GM19452 (cell line): ENCODE measurements at regions not wholly inside any gene's neighbourhood (a gene's known extent, or its start where the extent isn't known, plus 50 kb on each side); places are given as distances from the start of the nearest gene placed in this dataset.
"Not testable (repeated sequence)": the region's sequence is repeated elsewhere in the genome, so short reads cannot be mapped to it uniquely, and the experiment has no call there.

Source experiments
- ATAC-seq: cut with Tn5 transposase; IDR thresholded peaks from one replicate; pipeline ENCODE4 v1.9.1; 2021; ENCODE audit not compliant: unreplicated experiment

DNA sequence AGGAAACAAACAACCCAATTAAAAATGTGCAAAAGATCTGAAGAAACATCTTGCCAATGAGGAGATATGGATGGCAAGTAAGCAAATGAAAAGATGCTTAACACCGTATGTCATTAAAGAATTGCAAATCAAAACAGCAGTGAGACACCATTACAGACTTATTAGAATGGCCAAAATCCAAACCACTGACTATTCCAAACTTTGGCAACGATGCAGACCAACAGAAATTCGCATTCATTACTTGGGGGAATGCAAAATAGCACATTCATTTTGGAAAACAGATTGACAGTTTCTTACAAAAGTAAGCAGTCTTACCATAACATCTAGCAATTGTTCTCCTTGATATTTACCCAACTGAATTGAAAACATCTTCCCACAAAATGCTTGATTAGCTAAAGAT, 1118.7 kb downstream of the SUCLG1 start:
- no peak for ATAC-seq

DNA sequence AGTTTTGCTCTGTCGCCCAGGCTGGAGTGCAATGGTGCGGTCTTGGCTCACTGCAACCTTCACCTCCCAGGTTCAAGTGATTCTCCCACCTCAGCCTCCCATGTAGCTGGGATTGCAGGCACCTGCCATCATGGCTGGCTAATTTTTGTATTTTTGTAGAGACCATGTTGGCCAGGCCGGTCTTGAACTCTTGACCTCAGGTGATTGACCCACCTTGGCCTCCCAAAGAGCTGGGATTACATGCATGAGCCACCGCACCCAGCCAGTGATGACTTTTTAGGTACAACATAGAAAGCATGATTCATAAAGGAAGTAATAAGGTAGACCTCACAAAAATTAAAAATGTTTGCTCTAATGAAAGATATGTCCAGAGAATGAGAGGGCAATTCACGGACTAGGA, 1119.1 kb downstream of the SUCLG1 start:
- not testable (repeated sequence) for ATAC-seq

DNA sequence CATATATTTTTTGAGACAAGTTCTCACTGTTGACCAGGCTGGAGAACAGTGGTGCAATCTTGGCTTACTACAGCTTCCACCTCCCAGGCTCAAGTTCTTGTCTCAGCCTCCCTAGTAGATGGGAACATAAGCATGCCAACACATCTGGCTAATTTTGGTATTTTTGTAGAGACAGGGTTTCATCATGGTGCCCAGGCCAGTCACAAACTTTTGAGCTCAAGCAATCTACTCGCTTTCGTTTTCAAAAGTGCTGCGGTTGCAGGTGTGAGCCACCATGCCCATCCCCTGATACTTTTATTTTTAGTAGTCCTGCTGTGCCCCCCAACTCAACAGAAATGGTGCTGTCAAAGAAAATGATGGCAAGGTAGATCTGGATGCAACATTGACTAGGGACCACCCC, 1127.3 kb downstream of the SUCLG1 start:
- ATAC-seq, result no peak

DNA sequence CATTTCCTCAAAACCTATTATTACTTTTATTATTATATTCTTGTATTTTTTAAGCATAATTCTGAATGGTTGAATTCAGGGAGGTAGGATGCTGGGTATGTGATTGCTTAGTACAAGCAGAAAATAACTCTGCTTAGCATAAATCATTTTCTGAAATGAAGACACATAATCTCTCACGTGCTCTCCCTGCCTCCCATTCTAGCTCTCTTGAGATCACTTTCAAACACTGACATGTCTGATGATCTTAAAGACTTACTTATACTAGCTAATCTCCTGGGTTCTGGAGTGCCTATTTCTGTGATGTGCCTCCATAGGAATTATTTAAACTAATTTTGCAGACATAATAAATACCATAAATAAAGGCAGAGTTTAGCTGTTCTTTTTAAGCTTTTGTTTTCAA, 1136.0 kb downstream of the SUCLG1 start:
- no peak for ATAC-seq

DNA sequence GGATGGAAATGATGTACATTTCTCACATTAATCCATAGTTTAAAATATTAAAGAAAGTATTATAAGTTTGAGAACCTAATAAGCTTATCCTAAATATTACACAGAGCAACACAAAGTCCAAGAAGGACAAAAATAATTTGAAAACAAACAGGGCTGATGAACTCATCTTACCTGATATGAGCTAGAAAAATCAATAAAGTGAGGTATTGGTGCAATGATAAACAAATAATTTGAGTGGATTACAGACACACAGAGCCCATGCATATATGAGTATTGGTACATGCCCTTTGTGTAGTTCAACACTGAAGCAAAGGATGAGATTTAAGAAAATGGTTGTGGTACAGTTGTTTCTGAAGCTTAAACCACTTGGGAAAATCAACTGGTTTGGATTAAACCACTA, 1139.0 kb downstream of the SUCLG1 start:
- ATAC-seq, result no peak

DNA sequence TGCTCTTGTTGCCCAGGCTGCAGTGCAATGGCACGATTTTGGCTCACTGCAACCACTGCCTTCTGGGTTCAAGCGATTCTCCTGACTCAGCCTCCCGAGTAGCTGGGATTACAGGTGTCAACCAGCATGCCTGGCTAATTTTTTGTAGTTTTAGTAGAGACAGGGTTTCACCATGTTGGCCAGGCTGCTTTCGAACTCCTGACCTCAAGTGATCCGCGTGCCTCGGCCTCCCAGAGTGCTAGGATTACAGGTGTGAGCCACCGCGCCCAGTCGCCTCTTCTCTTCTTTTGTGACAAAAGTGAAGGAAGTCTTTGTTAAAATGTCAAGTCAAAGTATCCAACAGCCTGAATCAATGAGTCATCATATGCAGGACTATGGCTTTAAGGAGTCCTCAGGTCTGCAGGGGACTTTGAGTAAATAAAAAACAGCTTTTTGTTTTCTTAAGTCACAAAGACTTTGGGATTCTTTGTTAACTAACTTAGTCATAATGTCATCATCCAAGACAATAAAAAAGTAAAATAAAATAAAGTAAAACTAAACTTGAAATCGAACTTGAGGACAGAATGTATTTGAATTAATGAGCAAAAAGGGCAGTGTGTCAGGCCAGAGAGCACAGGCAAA, 1153.2 kb downstream of the SUCLG1 start:
- ATAC-seq, result no peak

DNA sequence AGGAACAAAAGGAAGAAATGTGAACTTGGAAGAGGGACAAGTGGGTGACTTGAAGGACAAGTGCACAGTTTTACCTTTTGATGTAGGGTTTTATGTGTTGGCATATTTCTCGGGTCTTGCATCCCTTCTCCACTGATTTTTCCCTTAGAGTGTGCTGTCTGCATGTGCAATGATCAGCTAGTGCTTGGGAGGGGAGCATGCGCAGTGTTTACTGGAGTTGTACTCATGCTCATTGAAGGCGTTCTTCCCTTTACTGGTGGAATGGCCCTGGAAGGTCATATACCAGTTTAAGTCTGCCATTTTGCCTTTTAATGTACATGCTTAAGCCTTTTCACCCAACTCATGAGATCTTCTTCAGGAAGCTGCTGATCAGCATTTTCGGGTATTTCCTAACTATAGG, 1168.0 kb downstream of the SUCLG1 start:
- no peak for ATAC-seq

DNA sequence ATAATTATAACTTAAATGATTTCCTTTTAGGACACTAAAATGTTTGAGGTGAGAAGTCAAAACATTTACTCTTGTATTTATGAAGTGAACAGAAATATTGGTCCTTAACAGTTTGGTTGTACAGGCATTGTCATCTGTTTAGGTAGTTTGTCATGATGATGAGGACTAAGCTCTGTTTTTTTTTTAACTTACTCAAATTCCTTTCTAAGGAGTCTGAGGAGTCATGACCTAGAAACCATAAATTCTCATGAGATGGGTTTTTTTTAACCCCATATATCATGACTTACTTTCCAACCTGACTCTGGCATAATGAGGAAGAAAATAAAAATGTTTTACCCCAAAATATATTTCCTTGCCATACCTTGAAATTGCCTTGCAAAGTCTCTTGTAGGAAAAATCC, 1176.2 kb downstream of the SUCLG1 start:
- no peak for ATAC-seq

DNA sequence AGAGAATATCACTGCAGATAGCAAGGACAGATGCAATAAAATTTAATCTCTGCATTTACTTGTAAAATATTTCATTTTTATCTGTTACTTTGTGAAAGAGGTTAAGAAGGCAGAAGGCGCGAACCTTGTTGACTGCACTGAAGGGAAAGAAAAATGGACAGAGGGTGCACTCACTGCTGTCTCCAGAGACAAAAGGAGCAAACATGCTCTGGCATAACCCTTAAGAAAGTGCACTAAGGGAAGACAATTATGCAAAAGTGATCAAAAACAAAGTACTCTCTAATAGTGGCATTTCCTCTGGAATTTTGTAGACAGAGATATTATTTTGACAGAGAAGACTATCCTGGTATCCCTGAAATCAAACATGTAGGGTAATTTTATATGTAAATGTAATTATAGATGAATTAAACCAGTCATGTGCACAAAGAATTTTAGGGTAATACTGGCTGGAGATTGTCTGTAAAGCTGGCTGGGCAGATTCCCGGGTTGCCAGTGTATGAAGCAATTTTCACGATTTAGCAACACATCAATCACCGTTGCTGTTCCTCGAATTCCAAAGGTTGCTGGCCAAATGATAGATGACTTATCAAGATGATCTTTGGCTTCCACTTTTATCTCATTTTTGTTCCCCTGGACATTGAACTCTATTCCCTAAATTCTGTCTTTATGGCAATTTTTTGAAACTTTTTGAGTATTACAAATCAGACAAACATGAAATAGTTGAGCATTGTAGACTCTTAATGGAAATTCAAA, 1176.9 kb downstream of the SUCLG1 start:
- ATAC-seq, result no peak

DNA sequence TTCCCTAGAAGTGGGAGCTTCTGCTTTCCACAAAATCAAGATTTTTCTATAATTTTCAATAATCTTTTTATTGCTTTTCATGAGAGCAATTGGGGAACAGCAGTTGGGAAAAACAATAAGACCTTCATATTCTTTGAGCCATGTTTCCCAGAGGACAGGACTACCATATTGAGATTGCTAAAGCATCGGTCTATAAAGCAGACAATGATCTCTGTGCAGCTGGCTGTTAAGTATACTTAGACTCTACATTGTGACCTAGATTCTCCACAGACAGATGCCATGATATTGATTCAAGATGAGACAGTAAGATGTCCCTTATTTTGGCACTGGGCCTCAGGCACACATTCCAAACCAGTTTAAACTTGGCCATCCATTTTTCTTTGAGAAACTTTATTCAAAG, 1178.7 kb downstream of the SUCLG1 start:
- no peak for ATAC-seq

DNA sequence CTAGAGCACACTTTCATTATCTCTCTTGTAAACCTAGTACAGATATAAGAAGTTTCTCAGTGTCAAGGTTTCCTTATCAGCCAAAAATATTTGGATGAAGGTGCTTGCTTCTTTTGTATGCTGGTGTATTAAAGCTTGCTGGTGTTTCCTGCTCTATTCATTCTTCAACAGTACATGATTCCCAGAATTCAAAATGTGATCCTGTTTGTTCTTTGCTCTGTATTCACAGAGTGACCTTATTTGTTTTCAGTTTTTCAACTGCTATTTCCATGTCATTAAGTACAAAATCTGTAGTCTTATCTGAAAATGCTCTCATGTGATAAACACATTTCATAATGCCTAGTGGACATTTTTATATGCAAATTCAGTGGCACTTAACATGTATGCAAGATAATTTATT, 1185.8 kb downstream of the SUCLG1 start:
- ATAC-seq, result no peak

DNA sequence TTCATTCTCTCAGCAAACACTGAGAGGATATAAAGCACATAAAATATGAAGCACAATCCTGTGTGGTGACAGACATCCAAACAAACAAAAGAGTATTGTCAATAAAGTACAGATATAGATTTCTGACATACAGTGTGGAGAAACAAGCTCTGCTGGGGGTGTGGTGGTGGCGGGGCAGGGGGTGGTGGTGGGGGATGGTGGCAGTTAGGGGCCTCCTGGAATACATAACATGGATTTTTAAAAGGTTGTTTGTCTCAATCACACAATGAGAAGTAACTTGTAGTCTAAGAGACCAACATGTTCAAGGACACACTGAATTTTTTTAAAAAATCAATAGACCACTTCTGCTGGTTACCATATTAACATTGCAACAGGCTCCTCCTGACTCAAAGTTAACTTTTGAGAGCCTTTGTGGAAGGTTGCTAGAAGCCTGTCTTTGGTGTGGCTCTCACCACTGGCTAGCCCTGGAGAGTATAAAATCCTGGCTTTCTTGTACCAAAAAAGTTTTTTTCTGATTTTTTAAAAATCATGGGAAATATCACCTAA, 1197.4 kb downstream of the SUCLG1 start:
- no peak for ATAC-seq

DNA sequence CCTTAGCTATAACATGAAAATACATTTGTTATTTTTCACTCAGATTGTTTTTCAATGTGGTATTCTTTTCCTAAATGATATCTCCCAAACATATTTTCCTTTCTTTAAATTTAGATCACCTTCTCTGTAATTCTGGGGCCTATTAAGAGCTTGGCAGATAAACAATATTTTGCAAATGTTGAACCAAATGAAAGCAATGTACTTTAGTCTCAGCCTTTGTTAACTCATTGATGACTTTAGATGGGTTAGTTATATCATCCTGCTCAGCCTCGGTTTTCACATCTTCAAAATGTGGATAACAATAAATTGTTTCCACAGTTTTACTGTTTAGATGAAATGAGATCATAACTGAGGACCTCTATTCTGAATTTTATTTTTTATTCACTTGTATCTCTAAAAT, 1205.2 kb downstream of the SUCLG1 start:
- ATAC-seq, result no peak

DNA sequence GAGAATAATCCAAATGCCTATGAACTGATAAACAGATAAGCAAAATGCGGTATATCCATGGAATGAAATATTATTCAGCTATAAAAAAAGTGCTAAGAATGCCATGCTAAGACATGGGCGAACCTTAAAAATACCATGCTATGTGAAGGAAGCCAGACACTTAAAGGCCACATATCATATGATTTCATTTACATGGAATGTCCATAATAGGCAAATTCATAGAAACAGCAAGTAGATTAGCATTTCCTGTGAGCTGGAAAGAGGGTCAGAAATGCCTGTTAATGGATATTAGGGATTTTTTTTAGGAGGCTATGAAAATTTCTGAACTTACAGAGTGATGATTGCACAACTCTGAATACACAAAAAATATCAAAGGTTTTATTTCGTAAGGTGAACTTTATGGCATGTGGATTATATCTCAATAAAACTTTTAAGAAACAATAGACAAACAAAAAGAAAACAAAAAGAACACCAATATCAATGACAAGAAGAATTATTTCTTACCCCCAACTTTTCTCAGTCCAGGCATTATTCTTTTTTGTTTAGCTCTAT, 1207.7 kb downstream of the SUCLG1 start:
- no peak for ATAC-seq

DNA sequence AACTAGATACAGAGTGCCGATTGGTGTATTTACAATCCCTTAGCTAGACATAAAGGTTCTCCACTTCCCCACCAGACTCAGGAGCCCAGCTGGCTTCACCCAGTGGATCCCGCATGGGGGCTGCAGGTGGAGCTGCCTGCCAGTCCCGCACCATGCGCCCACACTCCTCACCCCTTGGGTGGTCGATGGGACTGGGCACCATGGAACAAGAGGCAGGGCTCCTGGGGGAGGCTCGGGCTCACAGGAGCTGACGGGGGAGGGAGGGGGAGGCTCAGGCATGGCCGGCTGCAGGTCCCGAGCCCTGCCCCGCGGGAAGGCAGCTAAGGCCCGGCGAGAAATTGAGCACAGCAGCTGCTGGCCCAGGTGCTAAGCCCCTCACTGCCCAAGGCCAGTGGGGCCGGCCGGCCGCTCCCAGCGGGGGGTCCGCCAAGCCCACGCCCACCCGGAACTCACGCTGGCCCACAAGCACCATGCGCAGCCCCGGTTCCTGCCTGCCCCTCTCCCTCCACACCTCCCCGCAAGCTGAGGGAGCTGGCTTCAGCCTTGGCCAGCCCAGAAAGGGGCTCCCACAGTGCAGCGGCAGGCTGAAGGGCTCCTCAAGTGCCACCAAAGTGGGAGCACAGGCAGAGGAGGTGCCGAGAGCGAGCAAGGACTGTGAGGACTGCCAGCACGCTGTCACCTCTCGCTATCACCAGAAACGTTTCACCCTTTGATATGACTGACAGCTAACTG, 1213.1 kb downstream of the SUCLG1 start:
- not testable (repeated sequence) for ATAC-seq

DNA sequence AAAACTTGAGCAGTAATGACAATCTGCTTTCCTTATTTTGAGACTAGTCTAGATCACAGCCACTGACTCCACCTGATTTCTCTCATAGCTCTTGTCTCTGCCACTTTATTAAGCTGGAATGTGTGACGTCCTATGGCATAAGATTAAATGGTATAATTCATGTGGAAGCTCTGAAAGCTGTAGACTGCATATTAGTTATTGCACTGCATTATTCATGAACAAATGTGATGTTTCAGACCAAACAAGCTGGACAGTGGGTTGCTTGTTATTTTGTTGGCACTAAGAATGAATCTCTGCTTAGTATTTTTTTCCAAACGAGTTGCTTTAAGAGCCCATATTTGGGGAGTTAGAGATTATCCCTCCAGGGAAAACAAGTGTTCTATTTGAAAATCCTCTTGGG, 1218.5 kb downstream of the SUCLG1 start:
- ATAC-seq, result no peak

DNA sequence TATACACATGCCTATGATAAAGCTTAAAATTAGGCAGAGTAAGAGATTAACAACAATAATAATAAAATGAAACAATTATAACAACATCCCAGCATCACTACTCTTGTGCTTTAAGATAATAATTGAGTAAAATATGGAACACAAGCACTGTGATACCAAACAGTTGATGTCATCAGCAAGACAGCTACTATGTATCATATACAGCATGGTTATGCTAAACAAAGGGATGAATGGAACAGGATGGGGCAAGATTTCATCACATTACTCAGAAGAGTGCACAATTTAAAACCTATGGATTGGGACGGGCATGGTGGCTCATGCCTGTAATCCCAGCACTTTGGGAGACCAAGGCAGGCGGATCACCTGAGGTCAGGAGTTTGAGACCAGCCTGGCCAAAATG, 1221.0 kb downstream of the SUCLG1 start:
- no peak for ATAC-seq

DNA sequence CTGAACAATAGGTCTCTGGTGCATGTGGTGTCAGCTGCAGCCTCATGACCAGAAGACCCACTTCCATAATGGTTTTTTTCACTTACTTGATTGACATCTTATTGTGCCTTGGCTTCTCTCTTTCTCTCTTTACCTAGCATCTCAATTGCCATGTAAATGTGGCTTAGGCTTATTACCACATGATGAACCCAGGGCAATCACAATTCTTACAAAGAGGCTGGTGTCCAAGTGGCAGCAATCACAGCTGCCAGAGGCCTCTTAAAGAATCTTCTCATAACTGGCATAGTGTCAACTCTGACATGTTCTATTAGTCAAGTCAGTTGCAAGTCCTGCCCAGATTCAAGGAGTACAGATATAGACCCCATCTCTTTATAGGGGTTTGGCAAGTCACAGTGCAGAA, 1224.8 kb downstream of the SUCLG1 start:
- no peak for ATAC-seq

DNA sequence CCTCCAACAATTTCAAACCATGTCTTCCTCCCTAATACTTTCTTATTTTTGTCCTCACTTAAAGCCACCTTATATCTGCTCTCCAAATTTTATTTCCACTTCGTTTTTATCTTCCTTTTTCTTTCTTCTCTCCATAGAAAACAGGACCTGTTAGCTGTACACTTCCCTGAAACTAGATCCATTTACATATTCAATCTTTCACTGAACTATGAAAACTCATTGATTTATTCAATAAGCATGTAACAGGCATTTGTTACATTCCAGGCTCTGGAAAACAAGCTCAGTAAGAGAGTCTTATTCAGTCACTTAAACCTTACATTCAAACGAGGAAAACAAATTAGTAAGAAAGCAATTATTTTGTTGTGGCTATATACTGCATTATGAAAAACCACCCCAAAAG, 1225.3 kb downstream of the SUCLG1 start:
- no peak for ATAC-seq

DNA sequence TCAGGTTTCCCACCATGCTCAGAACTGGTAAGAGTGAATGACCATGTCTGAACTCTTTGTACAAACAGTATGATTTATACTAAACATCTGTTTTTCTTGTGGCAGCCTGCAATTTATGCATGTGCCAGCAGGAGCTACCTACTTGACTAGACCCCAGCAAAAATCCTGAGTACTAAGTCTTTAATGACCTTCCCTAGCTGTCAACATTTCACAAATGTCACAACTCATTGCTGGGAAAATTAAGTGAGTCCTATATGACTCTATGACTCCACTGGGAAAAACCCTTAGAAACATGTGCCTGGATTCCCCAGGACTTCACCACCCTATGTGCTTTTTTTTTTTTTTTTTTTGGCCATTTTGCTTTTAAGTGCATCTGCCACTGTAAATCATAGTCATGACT, 1225.8 kb downstream of the SUCLG1 start:
- no peak for ATAC-seq

DNA sequence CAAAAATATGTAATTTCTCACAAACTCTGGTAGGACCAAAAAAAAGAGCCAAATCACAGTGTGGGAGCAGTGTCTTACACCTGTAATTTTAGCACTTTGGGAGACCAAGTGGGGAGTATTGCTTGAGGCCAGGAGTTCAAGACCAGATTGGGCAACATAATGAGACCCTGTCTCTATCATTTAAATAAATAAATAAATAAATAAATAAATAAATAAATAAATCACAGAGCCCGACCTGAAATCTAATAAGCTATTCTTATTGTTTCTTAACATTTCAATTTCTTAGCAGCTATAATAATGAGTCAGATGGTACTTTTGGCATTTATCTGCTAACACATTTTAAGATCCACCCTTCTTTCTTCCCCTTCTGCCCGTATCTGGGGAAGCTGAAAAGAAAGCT, 1229.6 kb downstream of the SUCLG1 start:
- no peak for ATAC-seq
